ENCODE measurements at regions not wholly inside any gene's neighbourhood (a gene's known extent, or its start where the extent isn't known, plus 50 kb on each side); places are given as distances from the start of the nearest gene placed in this dataset.

- TF ChIP-seq, protein P1, sequence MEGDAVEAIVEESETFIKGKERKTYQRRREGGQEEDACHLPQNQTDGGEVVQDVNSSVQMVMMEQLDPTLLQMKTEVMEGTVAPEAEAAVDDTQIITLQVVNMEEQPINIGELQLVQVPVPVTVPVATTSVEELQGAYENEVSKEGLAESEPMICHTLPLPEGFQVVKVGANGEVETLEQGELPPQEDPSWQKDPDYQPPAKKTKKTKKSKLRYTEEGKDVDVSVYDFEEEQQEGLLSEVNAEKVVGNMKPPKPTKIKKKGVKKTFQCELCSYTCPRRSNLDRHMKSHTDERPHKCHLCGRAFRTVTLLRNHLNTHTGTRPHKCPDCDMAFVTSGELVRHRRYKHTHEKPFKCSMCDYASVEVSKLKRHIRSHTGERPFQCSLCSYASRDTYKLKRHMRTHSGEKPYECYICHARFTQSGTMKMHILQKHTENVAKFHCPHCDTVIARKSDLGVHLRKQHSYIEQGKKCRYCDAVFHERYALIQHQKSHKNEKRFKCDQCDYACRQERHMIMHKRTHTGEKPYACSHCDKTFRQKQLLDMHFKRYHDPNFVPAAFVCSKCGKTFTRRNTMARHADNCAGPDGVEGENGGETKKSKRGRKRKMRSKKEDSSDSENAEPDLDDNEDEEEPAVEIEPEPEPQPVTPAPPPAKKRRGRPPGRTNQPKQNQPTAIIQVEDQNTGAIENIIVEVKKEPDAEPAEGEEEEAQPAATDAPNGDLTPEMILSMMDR (IDR thresholded peaks at IDR 0.05; ENCODE audit: low read length, missing control alignments), result no peak
- DNase-seq (ENCODE audit: low read depth), result no peak
- no peak overlapping the region for H3K4me3 ChIP-seq (replicated peaks; ENCODE audit: low read depth, low read length)
Observed at GRCh38 chr18:7383002-7383980, 152.4 kb downstream of the LRRC30 start.

GRCh38 chr18:7388741-7389140, 157.9 kb downstream of the LRRC30 start:
- H3K4me3 ChIP-seq (replicated peaks; ENCODE audit: low read depth, low read length), result no peak overlapping the region
- TF ChIP-seq, protein P1 (IDR thresholded peaks at IDR 0.05; ENCODE audit: low read length, missing control alignments), result no peak
- no peak for DNase-seq (ENCODE audit: low read depth)

GRCh38 chr18:7390731-7391492, 160.0 kb downstream of the LRRC30 start:
- TF ChIP-seq, protein P1 (IDR thresholded peaks at IDR 0.05; ENCODE audit: low read length, missing control alignments), result no peak
- H3K4me3 ChIP-seq (replicated peaks; ENCODE audit: low read depth, low read length), result no peak overlapping the region
- DNase-seq (ENCODE audit: low read depth), result no peak

DNA sequence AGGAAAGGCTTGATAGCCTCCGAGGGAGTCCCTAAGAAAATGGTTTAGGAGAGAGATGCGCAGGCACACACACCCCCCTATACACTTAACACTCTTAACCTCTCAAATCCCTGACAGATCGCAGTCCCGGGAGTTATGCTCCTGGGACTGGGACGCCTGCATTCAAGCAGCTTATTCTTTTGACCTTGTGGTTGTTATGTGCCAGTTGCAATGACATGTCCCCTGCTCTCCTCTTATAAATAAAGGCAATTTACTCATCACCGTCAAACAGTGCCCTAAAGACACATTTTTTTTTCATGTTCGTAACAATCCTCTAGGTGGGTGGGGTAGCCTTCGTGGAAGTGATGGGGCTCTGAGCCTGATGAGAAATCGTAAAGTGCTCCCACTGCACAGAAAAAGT, 162.2 kb downstream of the LRRC30 start:
- H3K4me3 ChIP-seq (replicated peaks; ENCODE audit: low read depth, low read length), result no peak overlapping the region
- DNase-seq (ENCODE audit: low read depth), result no peak
- TF ChIP-seq, protein P1 (IDR thresholded peaks at IDR 0.05; ENCODE audit: low read length, missing control alignments), result no peak

DNA sequence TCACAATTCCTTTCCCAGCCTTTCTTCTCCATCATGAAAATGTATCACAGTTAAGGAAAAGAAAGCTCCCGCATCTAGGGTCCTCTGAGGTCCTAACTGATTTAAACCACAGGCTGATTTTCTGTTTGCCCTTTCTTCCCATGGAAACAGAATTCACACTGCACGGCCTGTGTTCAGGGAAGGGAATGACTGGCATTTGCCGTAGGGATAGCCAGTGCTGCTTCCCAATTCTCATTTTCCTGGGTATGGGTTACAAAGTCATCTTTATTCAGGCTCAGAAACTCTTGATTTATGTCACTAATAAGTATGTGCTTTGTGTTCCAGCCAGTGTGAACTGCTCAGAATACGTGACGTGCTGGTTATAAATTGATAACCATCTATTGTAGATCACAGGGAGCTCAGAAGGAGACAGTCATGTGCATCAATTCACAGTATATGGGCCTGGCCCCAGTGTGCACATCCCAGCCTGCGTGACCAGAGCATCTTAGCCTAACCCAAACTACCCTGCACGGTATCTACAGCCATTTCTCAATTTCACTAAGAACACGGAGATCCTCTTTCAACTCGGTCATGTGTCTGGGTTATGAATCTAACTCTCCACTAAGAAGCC, 163.3 kb downstream of the LRRC30 start:
- TF ChIP-seq, protein P1 (IDR thresholded peaks at IDR 0.05; ENCODE audit: low read length, missing control alignments), result no peak
- DNase-seq (ENCODE audit: low read depth), result no peak
- H3K4me3 ChIP-seq (replicated peaks; ENCODE audit: low read depth, low read length), result no peak overlapping the region

DNA sequence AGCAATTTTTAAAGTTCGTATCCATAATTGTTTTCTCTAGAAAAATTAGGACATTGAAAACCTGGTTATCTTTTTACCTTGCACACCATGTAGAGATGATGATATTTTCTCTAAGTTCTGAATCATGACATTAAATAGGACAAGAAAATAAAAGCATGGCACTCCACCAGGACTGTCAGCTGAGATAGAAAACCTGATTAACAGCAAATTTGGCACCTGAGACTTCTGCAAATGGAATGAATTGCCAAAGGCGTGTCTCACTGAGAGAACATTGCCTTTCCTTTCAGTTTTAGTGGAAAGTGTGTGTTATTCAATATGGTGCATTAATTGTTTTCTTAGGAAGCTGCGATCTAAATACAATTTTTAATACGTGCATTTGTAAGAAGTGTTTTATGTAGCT, 164.7 kb downstream of the LRRC30 start:
- DNase-seq (ENCODE audit: low read depth), result no peak
- TF ChIP-seq, protein P1 (IDR thresholded peaks at IDR 0.05; ENCODE audit: low read length, missing control alignments), result no peak

More for the DNA sequence above, 164.7 kb downstream of the LRRC30 start:
- H3K4me3 ChIP-seq (replicated peaks; ENCODE audit: low read depth, low read length), result no peak overlapping the region

All from fibroblast of pulmonary artery (primary cell).